ENCODE measurements at regions not wholly inside any gene's neighbourhood (a gene's known extent, or its start where the extent isn't known, plus 50 kb on each side); places are given as distances from the start of the nearest gene placed in this dataset.

DNA sequence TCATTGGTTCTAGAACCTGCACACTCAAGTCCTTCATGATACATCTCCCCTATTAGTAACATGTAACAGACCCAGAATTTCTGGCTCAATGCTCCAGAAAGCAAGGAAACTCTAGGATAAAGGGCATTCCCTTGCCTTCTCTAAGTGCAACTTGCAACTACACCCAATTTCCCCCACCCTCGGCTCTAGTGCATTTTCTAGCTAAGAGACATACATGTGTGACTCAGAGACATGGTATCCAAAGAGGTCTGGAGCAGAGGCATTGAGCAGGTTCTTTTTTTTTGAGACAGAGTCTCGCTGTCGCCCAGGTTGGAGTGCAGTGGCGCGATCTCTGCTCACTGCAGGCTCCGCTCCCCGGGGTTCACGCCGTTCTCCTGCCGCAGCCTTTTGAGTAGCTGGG is 132.9 kb downstream of the ZC3H11B start:
- TF ChIP-seq, protein P1, sequence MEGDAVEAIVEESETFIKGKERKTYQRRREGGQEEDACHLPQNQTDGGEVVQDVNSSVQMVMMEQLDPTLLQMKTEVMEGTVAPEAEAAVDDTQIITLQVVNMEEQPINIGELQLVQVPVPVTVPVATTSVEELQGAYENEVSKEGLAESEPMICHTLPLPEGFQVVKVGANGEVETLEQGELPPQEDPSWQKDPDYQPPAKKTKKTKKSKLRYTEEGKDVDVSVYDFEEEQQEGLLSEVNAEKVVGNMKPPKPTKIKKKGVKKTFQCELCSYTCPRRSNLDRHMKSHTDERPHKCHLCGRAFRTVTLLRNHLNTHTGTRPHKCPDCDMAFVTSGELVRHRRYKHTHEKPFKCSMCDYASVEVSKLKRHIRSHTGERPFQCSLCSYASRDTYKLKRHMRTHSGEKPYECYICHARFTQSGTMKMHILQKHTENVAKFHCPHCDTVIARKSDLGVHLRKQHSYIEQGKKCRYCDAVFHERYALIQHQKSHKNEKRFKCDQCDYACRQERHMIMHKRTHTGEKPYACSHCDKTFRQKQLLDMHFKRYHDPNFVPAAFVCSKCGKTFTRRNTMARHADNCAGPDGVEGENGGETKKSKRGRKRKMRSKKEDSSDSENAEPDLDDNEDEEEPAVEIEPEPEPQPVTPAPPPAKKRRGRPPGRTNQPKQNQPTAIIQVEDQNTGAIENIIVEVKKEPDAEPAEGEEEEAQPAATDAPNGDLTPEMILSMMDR (conservative IDR thresholded peaks at IDR 0.05; ENCODE audit: low read depth, low read length) = no peak
- no peak for TF ChIP-seq EZH2 (IDR thresholded peaks at IDR 0.05; ENCODE audit: borderline replicate concordance, low read depth, low read length, poor library complexity, severe bottlenecking)
